GM19035 (cell line): ENCODE measurements at regions not wholly inside any gene's neighbourhood (a gene's known extent, or its start where the extent isn't known, plus 50 kb on each side); places are given as distances from the start of the nearest gene placed in this dataset.

Experiments used
- ATAC-seq: cut with Tn5 transposase; IDR thresholded peaks from one replicate; pipeline ENCODE4 v1.9.1; 2021; ENCODE audit not compliant: unreplicated experiment

- ATAC-seq = no peak
These were observed 51.1 kb upstream of the NHSL1 start for GRCh38 chr6:138550346-138550767.

- no peak for ATAC-seq
These were observed 54.9 kb upstream of the NHSL1 start for GRCh38 chr6:138554146-138554545.

- ATAC-seq = no peak
These were observed 56.2 kb upstream of the NHSL1 start for GRCh38 chr6:138555421-138555988.

GRCh38 chr6:138557147-138557546, 57.9 kb upstream of the NHSL1 start:
- ATAC-seq = no peak

DNA sequence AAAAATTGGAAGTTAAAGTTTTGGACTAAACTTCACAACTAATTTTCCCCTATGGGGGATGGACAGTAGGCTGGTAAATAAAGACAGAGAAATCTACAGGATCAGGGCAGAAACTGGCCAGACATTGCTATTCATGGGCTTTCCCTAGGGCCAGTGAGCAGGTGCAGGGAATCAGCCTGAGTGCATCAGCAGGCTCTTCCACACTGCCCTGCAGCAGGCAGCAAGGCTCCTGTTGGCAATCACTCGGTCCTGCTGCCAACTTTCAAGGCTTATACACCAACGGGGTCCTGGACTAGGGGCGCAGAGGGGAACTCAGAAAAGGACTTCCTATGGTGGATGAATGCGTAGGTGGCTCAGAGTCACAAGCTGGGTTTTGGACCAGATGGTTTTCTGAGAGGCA, 59.8 kb upstream of the NHSL1 start:
- no peak for ATAC-seq

DNA sequence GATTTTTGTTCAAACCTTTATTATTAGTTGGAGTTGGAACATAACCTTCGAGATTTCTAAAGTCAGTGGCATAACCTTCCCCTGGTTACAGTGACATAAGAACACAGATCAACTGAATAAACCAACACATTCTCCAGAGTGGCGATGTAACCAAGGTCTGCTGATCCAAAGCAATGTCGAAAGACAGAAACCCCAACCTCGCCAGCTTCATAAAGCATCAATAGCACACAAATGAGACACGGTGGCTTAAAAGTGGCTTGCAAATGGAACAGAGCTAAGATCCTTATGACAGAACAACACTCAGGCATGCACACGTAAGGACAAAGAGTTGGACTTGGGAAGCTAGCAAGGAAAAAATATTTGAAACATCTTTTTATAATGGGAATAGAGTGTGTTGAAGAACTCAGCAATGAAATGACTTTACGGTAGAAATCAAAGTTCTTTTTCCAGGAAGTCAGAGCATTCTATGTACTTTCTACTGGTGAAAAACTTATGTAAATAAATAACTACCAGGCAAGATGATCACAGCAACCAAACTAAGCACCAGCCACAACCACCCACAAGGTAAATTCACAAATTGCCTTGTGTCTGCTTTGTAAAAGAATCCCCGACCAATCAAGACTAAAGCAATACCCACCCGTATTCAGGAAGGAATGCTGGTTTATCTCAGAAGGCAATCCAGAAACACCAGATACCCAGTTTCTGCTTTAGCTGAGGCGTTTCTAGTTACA, 61.0 kb upstream of the NHSL1 start:
- no peak for ATAC-seq

DNA sequence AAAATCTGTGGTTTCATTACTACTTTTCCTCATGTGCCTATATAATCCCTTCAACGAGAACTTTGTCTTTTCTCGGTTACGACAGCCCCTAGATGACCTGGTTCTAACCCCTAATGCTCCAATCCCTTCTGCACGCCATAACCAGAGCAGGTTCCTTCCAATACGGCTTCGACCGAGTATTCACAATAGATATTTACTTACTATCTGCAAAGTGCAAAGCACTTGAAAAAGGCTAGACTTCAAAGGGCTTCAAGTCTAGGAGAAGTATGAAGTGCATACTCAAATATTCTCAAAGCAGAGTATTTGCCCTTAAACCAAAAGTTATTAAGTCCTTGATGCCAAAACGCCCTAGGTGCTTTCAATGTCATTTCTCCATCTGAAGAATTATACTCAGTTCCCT, 63.4 kb upstream of the NHSL1 start:
- ATAC-seq = no peak

DNA sequence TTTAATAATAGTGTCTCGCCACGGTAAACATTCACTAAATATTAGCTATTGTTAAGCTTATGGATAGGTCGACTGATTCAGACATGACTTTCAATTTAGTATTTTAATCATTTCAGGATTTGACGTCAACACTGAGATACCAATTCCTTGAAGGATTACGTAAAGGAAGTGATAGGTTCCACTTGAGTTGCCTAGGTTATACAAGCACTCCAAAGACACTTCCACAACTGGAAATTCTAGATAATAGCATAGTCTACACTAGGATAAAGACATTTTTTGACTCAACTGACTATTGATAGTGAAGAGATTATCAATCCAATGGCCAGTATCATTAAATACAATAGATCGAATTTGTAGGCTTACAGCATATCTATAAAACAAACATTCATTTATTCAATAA, 63.9 kb upstream of the NHSL1 start:
- ATAC-seq = no peak

DNA sequence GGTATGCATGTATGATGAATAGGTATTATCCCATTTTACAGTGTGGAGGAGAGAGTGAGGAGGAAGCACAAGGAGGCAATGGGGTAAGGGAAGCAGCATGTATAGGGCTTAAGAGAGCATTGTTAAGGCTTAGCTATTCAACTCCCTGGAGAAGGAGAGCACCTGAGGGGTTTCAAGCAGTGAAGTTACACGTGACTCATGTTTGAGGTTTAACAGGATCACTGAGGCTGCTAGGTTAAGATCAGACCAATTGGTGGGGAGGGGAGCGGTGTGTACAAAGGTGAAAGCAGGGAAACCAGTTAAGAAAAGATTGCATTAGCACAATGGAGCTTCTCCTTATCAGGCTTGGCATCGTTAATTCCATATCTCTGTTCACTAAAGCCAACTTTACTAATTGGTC, 64.4 kb upstream of the NHSL1 start:
- no peak for ATAC-seq

- no peak for ATAC-seq
These were observed 65.0 kb upstream of the NHSL1 start for GRCh38 chr6:138564170-138564721.

DNA sequence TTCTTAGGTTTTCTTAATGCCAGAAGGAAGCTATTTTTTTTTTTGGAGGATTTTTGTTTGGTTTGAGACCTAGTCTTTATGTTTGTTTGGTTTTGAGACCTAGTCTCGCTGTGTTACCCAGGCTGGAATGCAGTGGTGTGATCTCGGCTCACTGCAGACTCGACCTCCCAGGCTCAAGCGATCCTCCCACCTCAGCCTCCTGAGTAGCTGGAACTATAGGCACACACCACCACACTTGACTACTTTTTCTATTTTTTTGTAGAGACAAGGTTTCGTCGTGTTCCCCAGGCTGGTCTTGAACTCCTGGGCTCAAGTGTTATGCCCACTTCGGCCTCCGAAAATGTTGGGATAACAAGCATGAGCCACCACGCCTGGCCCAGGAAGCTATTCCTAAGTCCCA, 67.8 kb upstream of the NHSL1 start:
- no peak for ATAC-seq

DNA sequence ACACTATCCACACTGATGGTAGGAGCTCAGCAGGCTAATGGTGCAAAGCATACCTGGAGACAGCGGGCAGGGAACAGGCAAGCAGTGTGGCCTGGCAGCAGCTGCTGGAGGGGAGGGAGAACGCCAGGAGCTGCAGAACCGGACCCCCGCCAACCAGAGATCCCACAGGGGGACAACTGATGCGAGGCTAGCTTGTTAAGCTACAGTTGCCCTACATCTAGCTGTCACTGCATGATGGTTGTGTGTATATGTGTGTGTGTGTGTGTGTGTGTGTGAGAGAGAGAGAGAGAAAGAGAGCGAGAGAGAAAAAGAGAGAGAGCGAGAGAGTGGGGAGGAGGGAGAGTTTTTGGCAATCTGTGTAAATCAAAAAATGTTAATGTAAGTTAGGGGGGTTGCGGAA, 69.7 kb upstream of the NHSL1 start:
- ATAC-seq = no peak

- no peak for ATAC-seq
These were observed 70.3 kb upstream of the NHSL1 start for GRCh38 chr6:138569554-138569953.

- no peak for ATAC-seq
These were observed 70.9 kb upstream of the NHSL1 start for GRCh38 chr6:138569970-138570724.

DNA sequence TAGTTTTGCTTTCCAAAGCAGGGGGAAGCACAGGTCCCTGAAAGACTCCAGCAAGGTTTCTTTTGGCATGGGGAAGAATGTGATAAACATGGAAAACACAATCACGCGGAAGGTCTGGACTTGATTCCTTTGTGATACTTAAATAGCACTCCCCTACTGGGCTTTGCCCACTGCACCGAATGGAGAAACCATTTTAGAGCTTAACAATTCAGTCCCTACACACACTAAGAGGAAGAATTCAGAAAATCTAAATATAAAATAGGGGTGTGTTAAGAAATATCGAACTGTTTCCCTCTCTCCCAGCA, 71.4 kb upstream of the NHSL1 start:
- no peak for ATAC-seq

- ATAC-seq = no peak
These were observed 71.9 kb upstream of the NHSL1 start for GRCh38 chr6:138571181-138571580.

DNA sequence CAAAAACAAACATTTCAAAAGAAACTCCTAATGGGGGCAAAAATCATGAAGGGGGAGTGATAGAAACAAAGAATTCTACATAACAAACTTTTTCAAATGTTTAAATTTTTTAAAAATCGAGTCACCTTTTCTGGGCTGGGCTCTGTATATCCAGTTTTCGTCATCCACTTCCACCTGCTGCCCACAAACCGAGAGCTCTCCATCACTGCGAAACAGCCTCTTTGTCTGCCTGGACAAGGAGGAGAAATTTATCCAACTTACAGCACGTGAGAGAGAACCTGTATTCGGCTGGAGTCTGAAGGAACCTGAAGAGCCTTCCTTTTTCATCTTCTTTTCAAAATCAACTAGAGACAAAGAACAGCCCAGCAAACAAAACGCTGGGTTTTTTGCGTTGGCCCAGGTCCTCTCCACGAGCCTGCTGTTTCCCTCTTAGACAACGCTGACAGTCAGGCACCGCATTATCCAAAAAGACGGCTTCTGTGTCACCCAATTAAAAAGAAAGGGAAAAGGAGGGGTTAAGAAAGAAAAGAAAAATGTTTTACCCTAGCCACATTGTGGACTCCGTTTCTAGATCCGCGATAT, 72.4 kb upstream of the NHSL1 start:
- no peak for ATAC-seq

- ATAC-seq = no peak
These were observed 73.0 kb upstream of the NHSL1 start for GRCh38 chr6:138572167-138572875.

DNA sequence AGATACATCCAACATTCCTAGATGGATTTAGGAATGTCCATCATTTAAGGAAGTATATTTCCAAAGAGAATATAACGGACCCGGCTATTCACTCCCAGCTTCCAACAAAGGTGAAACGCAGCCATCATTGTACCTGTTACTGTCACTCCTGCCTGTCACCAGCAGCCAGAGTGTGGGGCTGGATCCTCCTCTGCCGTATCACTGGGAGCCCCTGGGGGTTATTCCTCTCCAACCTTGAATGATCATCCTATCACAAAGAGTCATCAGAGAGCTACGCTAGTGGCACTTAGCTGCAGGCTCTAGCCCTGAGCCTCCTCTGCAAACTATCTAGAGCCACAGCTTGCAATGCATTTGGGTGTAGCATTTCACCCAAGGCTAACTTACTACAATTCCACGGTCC, 73.6 kb upstream of the NHSL1 start:
- no peak for ATAC-seq

DNA sequence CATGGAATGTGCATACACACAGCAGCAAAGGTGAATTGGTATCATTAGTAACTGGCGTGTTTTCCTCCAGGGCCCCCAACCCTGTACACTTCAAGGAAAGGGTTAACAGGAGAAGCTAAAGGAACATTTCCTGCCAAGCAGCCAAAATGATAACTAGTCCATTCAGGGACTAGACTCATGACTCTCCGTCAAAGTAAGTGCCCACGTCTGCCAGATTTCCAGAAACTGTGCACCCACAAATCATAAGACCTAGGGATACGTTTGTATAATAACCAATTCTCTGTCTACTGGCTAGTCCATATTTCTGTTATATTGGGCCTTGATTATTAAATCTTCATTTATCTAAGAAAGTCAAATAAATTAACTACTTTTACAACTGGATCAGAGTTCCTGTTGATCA, 76.0 kb upstream of the NHSL1 start:
- ATAC-seq = no peak

DNA sequence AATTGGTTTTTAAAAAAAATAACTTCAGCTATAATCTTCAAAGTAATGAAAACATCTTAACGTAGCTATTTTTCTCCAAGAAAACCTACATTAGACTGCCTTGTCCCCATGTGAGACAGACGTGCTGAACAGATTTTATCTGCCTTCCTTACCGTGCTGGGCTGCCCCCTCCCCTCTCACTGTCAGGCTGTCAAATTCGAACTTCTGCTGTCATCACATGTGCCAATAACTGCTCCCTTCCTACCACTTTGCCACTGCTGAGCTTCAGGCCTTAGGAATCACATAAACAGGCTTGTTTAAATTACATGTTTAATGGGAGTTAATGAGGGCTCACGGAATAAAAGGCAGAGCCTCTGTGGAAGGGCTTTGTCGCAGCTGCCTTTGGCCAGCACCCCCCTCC, 77.0 kb upstream of the NHSL1 start:
- ATAC-seq = no peak
